IMR-90 (cell line): ENCODE measurements at regions not wholly inside any gene's neighbourhood (a gene's known extent, or its start where the extent isn't known, plus 50 kb on each side); places are given as distances from the start of the nearest gene placed in this dataset.

Source experiments
- ATAC-seq: fragments of 200-7000 bp; cut with Tn5 transposase; 2 replicates; pipeline ENCODE4 v1.9.1; 2020; ENCODE audit warnings: low read depth, mild to moderate bottlenecking, moderate library complexity
- BruUV-seq: library from RNA; stranded (reverse); fragments of 400-500 nt; replicated peaks from 2 replicates; lab custom pipeline; 2021; lab: Mats Ljungman, UMichigan
- CTCF ChIA-PET: fragments of 300-600 bp; formaldehyde crosslinking; extraction: SDS; loops from one replicate; lab custom pipeline; 2021; ENCODE audit warnings: antibody characterized with exemption; lab: Yijun Ruan, JAX
- POLR2A ChIA-PET: fragments of 300-600 bp; sonication (Branson Sonifier 250); formaldehyde crosslinking; loops from one replicate; lab custom pipeline; 2022; ENCODE audit warnings: antibody characterized with exemption; ENCODE audit not compliant: unreplicated experiment; lab: Charles Lee
- DNase-seq: peaks from one replicate; pipeline ENCODE4 v3.0.0; 2013
- H2AFZ ChIP-seq: replicated peaks from 2 replicates; pipeline ENCODE3; 2013; ENCODE audit warnings: low read length, mild to moderate bottlenecking; ENCODE audit not compliant: poor library complexity
- H2AK5ac ChIP-seq: 2 replicates; pipeline ENCODE4 v1.6.1; 2013; ENCODE audit warnings: low read depth, low read length, inconsistent platforms
- H2AK9ac ChIP-seq: replicated peaks from 2 replicates; pipeline ENCODE3; 2013; ENCODE audit warnings: mild to moderate bottlenecking, low read depth, low read length, moderate library complexity; ENCODE audit not compliant: poor library complexity
- H2BK120ac ChIP-seq: 2 replicates; pipeline ENCODE4 v1.6.1; 2013; ENCODE audit warnings: low read depth, low read length, inconsistent platforms
- H2BK15ac ChIP-seq: 3 replicates; pipeline ENCODE4 v1.6.1; 2013; ENCODE audit warnings: low read depth, low read length, inconsistent platforms
- H2BK20ac ChIP-seq: 2 replicates; pipeline ENCODE4 v1.6.1; 2013; ENCODE audit warnings: low read depth, mild to moderate bottlenecking, inconsistent platforms, low read length, moderate library complexity
- H2BK5ac ChIP-seq: 2 replicates; pipeline ENCODE4 v1.6.1; 2013; ENCODE audit warnings: mild to moderate bottlenecking, low read depth, low read length, inconsistent platforms; ENCODE audit not compliant: poor library complexity, severe bottlenecking
- H3K14ac ChIP-seq: replicated peaks from 2 replicates; pipeline ENCODE4 v1.6.1; 2013; ENCODE audit warnings: low read depth, low read length, inconsistent platforms
- H3K18ac ChIP-seq: 2 replicates; pipeline ENCODE4 v1.6.1; 2013; ENCODE audit warnings: low read depth, low read length, control low read depth
- H3K23ac ChIP-seq: 2 replicates; pipeline ENCODE4 v1.6.1; 2013; ENCODE audit warnings: low read depth, low read length, inconsistent platforms
- H3K27ac ChIP-seq: 2 replicates; pipeline ENCODE4 v1.5.1; 2013; ENCODE audit warnings: mild to moderate bottlenecking, control low read depth, low read length; ENCODE audit not compliant: insufficient read depth
- H3K27me3 ChIP-seq: 2 replicates; pipeline ENCODE4 v1.6.1; 2013; ENCODE audit warnings: low read length; ENCODE audit not compliant: control insufficient read depth, insufficient read depth
- H3K36me3 ChIP-seq: 2 replicates; pipeline ENCODE4 v1.6.1; 2013; ENCODE audit warnings: low read length, mixed read lengths; ENCODE audit not compliant: control insufficient read depth, insufficient read depth
- H3K4ac ChIP-seq: 2 replicates; pipeline ENCODE4 v1.6.1; 2013; ENCODE audit warnings: low read depth, low read length, inconsistent platforms
- H3K4me1 ChIP-seq: 2 replicates; pipeline ENCODE4 v1.6.1; 2013; ENCODE audit warnings: low read length, mixed read lengths; ENCODE audit not compliant: control insufficient read depth, insufficient read depth
- H3K4me2 ChIP-seq: 2 replicates; pipeline ENCODE4 v1.6.1; 2013; ENCODE audit warnings: low read depth, mild to moderate bottlenecking, control low read depth, low read length, moderate library complexity
- H3K4me3 ChIP-seq: 2 replicates; pipeline ENCODE4 v1.5.1; 2013; ENCODE audit warnings: low read depth, mild to moderate bottlenecking, control low read depth, low read length, moderate library complexity; ENCODE audit not compliant: insufficient read depth
- H3K56ac ChIP-seq: 2 replicates; pipeline ENCODE4 v1.6.1; 2013; ENCODE audit warnings: low read length, inconsistent platforms; ENCODE audit not compliant: insufficient read depth; ENCODE audit errors: extremely low read depth
- H3K79me1 ChIP-seq, 2 experiments: 2 replicates each; pipeline ENCODE4 v1.6.1; 2013; ENCODE audit warnings: low read length in 2 of 2, inconsistent platforms in 1 of 2, low read depth in 1 of 2
- H3K9ac ChIP-seq: 2 replicates; pipeline ENCODE4 v1.6.1; 2013; ENCODE audit warnings: low read depth, low read length, control low read depth
- H3K9me1 ChIP-seq: 2 replicates; pipeline ENCODE4 v1.6.1; 2013; ENCODE audit warnings: low read length, inconsistent platforms; ENCODE audit not compliant: insufficient read depth
- H3K9me3 ChIP-seq: 2 replicates; pipeline ENCODE4 v1.6.1; 2013; ENCODE audit warnings: low read length; ENCODE audit not compliant: control insufficient read depth, insufficient read depth
- H4K20me1 ChIP-seq: 2 replicates; pipeline ENCODE4 v1.6.1; 2013; ENCODE audit warnings: low read length, inconsistent platforms; ENCODE audit not compliant: insufficient read depth
- H4K5ac ChIP-seq: 2 replicates; pipeline ENCODE4 v1.6.1; 2013; ENCODE audit warnings: mild to moderate bottlenecking, low read depth, low read length, control low read depth
- H4K8ac ChIP-seq, 2 experiments: 2 replicates each; pipeline ENCODE4 v1.6.1; 2013; ENCODE audit warnings: low read depth in 2 of 2, low read length in 2 of 2, control low read depth in 1 of 2, inconsistent platforms in 1 of 2
- H4K91ac ChIP-seq: 2 replicates; pipeline ENCODE4 v1.6.1; 2013; ENCODE audit warnings: low read depth, low read length, inconsistent platforms; ENCODE audit not compliant: insufficient read depth
- BHLHE40 ChIP-seq: fragments of 150-350 bp; IDR thresholded peaks from 2 replicates; pipeline ENCODE4 v1.6.1; 2016; ENCODE audit warnings: mild to moderate bottlenecking, low read depth, low read length
- CHD1 ChIP-seq: IDR thresholded peaks from 2 replicates; pipeline ENCODE4 v1.6.1; 2012; ENCODE audit warnings: low read depth, low read length, improper control_type of control experiment
- FOS ChIP-seq: fragments of 150-350 bp; IDR thresholded peaks from 2 replicates; pipeline ENCODE4 v1.6.1; 2016; ENCODE audit warnings: low read depth, low read length
- MAFK ChIP-seq: IDR thresholded peaks from 2 replicates; pipeline ENCODE4 v1.6.1; 2012; ENCODE audit warnings: low read depth, low read length, improper control_type of control experiment
- MAZ ChIP-seq: IDR thresholded peaks from 2 replicates; pipeline ENCODE4 v1.6.1; 2012; ENCODE audit warnings: low read depth, mild to moderate bottlenecking, low read length, improper control_type of control experiment, moderate library complexity, borderline replicate concordance
- MXI1 ChIP-seq: IDR thresholded peaks from 2 replicates; pipeline ENCODE4 v1.6.1; 2012; ENCODE audit warnings: low read depth, mild to moderate bottlenecking, low read length, moderate library complexity, borderline replicate concordance
- RAD21 ChIP-seq: IDR thresholded peaks from 2 replicates; pipeline ENCODE4 v1.6.1; 2012; ENCODE audit warnings: low read length, improper control_type of control experiment
- RCOR1 ChIP-seq: IDR thresholded peaks from 2 replicates; pipeline ENCODE4 v1.6.1; 2012; ENCODE audit warnings: mild to moderate bottlenecking, low read length, improper control_type of control experiment; ENCODE audit not compliant: insufficient replicate concordance
- RFX5 ChIP-seq: IDR thresholded peaks from 2 replicates; pipeline ENCODE4 v1.8.0; 2012; ENCODE audit warnings: low read depth, mild to moderate bottlenecking, low read length, moderate library complexity
- SMC3 ChIP-seq: fragments of 150-350 bp; IDR thresholded peaks from 2 replicates; pipeline ENCODE4 v1.6.1; 2016; ENCODE audit warnings: low read depth, mild to moderate bottlenecking, antibody characterized with exemption, low read length, moderate library complexity
- WGBS, 2 experiments: methylation state at CpG; one replicate each; pipeline versions ENCODE4 v1.1.5 to v1.1.7; 2013; ENCODE audit warnings: missing lambda C conversion rate in 2 of 2; ENCODE audit not compliant: insufficient read length in 1 of 2; ENCODE audit errors: extremely low coverage in 2 of 2; 5-methylcytosine and 5-hydroxymethylcytosine counted together
- dilution Hi-C: fragments of 300-500 bp; cut with HindIII; formaldehyde crosslinking; loops from one replicate; pipeline ENCODE4 v1.14.3; 2018; ENCODE audit warnings: low sequenced_read_pairs; ENCODE audit not compliant: unreplicated experiment
- in situ Hi-C: fragments of 300-500 bp; cut with MboI; formaldehyde crosslinking; loops from 3 replicates; pipeline ENCODE4 v1.14.3; 2019; ENCODE audit warnings: low sequenced_read_pairs, inconsistent platforms, mixed read lengths
- intact Hi-C: fragments of 100-400 bp; cut with micrococcal nuclease; formaldehyde crosslinking; loops from 2 replicates; pipeline ENCODE4 v1.10.0; 2022
- TF ChIP-seq, protein P1 (sequence below): fragments of 150-350 bp; IDR thresholded peaks from 2 replicates; pipeline ENCODE4 v1.6.1; 2016; ENCODE audit warnings: low read depth, mild to moderate bottlenecking, low read length, moderate library complexity, borderline replicate concordance
- TF ChIP-seq, protein P2 (sequence below): conservative IDR thresholded peaks from 2 replicates; pipeline ENCODE4 v1.5.1; 2012; ENCODE audit warnings: mild to moderate bottlenecking, low read depth, low read length, improper control_type of control experiment
- TF ChIP-seq, protein P3 (sequence below): fragments of 150-350 bp; IDR thresholded peaks from 2 replicates; pipeline ENCODE4 v1.6.1; 2017; ENCODE audit warnings: mild to moderate bottlenecking, antibody characterized with exemption, low read length, low read depth

DNA sequence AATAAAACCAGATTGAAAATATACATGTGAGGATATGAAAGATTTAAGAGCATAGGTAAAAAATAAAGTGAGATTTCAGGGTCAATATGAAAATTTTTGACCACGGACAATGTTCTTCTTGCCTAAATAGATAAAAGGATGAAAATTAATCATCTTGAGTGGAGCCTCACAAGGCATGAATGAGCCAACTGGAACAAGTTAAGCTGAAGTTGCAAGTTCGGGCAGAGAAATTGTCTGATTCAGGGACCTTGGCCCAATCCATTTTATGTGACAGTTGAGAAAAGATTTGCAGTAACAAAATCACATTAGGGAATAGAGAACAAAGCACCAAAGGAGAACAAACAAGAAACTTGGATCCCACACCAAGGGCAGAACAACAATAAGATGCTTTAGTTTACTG, 305.3 kb downstream of the TMX3 start:
- Histone ChIP-seq H2BK20ac (no peak overlapping the region), H2BK15ac (no peak overlapping the region), H2AK9ac (no peak overlapping the region), H3K79me1 (no peaks in the 10 kb centered on the region), H3K4me1 (no peaks in the 10 kb centered on the region), H4K5ac (no peak overlapping the region), H4K20me1 (no peaks in the 10 kb centered on the region), H2AK5ac (no peak overlapping the region), H3K4ac (no peak overlapping the region), H3K56ac (no peak overlapping the region), H3K4me2 (no peak overlapping the region), H3K9me3 (no peaks in the 10 kb centered on the region), H2AFZ (no peak overlapping the region), H3K4me3 (no peak overlapping the region), H2BK5ac (no peak overlapping the region), H4K91ac (no peak overlapping the region), H3K18ac (no peak overlapping the region), H3K9ac (no peak overlapping the region), H3K36me3 (no peaks in the 10 kb centered on the region), H4K8ac (no peak overlapping the region), H2BK120ac (no peak overlapping the region), H3K9me1 (no peaks in the 10 kb centered on the region), H3K14ac (no peak overlapping the region), H3K27me3 (no peaks in the 10 kb centered on the region), H3K23ac (no peak overlapping the region), H3K27ac (no peak overlapping the region)
- ChIA-PET POLR2A (no interaction called here), CTCF (interaction anchor here (0.7 kb wide), 1 partner anchor 67 kb away, joined by 3 read pairs; no protein-coding TSS in a partner anchor)
- in situ Hi-C loops (no loop called here), intact Hi-C loops (no loop called here), dilution Hi-C loops (no loop called here)
- DNase-seq (no peak), ATAC-seq (no peak)
- WGBS, 2 experiments, result 71% methylated on average over 1 of the region's 2 CpGs; no CpG with 5 or more reads in 1 of the 2 experiments
- TF ChIP-seq, protein P1, sequence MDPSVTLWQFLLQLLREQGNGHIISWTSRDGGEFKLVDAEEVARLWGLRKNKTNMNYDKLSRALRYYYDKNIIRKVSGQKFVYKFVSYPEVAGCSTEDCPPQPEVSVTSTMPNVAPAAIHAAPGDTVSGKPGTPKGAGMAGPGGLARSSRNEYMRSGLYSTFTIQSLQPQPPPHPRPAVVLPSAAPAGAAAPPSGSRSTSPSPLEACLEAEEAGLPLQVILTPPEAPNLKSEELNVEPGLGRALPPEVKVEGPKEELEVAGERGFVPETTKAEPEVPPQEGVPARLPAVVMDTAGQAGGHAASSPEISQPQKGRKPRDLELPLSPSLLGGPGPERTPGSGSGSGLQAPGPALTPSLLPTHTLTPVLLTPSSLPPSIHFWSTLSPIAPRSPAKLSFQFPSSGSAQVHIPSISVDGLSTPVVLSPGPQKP, result no peak
- no peak for TF ChIP-seq MAZ
- no peak for TF ChIP-seq RCOR1
- no peak for TF ChIP-seq SMC3
- no peak for TF ChIP-seq RAD21
- TF ChIP-seq FOS, result no peak
- no peak for TF ChIP-seq CHD1
- no peak for TF ChIP-seq MAFK
- TF ChIP-seq, protein P2, sequence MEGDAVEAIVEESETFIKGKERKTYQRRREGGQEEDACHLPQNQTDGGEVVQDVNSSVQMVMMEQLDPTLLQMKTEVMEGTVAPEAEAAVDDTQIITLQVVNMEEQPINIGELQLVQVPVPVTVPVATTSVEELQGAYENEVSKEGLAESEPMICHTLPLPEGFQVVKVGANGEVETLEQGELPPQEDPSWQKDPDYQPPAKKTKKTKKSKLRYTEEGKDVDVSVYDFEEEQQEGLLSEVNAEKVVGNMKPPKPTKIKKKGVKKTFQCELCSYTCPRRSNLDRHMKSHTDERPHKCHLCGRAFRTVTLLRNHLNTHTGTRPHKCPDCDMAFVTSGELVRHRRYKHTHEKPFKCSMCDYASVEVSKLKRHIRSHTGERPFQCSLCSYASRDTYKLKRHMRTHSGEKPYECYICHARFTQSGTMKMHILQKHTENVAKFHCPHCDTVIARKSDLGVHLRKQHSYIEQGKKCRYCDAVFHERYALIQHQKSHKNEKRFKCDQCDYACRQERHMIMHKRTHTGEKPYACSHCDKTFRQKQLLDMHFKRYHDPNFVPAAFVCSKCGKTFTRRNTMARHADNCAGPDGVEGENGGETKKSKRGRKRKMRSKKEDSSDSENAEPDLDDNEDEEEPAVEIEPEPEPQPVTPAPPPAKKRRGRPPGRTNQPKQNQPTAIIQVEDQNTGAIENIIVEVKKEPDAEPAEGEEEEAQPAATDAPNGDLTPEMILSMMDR, result no peak
- TF ChIP-seq, protein P3, sequence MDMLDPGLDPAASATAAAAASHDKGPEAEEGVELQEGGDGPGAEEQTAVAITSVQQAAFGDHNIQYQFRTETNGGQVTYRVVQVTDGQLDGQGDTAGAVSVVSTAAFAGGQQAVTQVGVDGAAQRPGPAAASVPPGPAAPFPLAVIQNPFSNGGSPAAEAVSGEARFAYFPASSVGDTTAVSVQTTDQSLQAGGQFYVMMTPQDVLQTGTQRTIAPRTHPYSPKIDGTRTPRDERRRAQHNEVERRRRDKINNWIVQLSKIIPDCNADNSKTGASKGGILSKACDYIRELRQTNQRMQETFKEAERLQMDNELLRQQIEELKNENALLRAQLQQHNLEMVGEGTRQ, result no peak
- TF ChIP-seq MXI1, result no peak
- TF ChIP-seq RFX5, result no peak
- TF ChIP-seq BHLHE40, result no peak
- BruUV-seq, result no TSS peak
